Activated naive CD4-positive, alpha-beta T cell treated with anti-CD3 and anti-CD28 coated beads, Interleukin-2, amount 50 U/mL, for 72 hours (primary cell): ENCODE measurements at regions not wholly inside any gene's neighbourhood (a gene's known extent, or its start where the extent isn't known, plus 50 kb on each side); places are given as distances from the start of the nearest gene placed in this dataset.

ENCODE experiments used
- ATAC-seq, 2 donors: fragments of 150-1000 bp; cut with Tn5 transposase; 2 replicates each; pipeline ENCODE4 v1.10.0; 2021; ENCODE audit warnings: mild to moderate bottlenecking in 2 of 2, moderate library complexity in 2 of 2
- DNase-seq, 2 donors: peaks; one replicate each; pipeline ENCODE4 v3.0.0; 2021 to 2022; ENCODE audit warnings: low spot score in 2 of 2
- H3K27ac Mint-ChIP-seq, 2 donors: one replicate each; pipeline ENCODE4 v1.8.0; 2022; ENCODE audit warnings: mild to moderate bottlenecking in 2 of 2, mixed read lengths in 2 of 2
- H3K36me3 Mint-ChIP-seq, 2 donors: one replicate each; pipeline ENCODE4 v1.8.0; 2022; ENCODE audit warnings: mixed read lengths in 2 of 2
- H3K9me3 Mint-ChIP-seq, 2 donors: one replicate each; pipeline ENCODE4 v1.8.0; 2022; ENCODE audit warnings: mixed read lengths in 2 of 2

DNA sequence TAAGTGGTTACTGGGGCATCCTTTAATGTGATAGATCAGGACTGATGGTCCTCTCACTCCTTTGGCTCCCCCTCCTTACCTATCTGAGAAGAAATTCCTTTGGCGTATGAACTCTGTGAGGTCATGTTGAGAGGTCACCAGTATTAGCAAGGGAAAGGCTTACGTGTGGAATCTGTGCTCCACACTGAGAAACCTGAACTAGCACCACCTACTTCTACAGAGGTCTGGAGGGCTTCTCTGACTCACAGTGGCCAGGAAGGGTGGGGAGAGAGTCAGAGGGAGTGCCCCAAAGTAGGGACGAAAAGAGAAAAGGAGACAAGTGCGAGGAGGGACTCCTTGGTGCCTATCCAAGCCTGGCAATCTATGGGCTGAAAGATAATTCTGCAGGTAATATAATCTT lies 348.6 kb downstream of the TNS1 start:
- ATAC-seq (no peak), DNase-seq (no peak)
- no peaks in the 10 kb centered on the region for H3K9me3 Mint-ChIP-seq
- H3K36me3 Mint-ChIP-seq = no peaks in the 10 kb centered on the region
- no peak overlapping the region for H3K27ac Mint-ChIP-seq

DNA sequence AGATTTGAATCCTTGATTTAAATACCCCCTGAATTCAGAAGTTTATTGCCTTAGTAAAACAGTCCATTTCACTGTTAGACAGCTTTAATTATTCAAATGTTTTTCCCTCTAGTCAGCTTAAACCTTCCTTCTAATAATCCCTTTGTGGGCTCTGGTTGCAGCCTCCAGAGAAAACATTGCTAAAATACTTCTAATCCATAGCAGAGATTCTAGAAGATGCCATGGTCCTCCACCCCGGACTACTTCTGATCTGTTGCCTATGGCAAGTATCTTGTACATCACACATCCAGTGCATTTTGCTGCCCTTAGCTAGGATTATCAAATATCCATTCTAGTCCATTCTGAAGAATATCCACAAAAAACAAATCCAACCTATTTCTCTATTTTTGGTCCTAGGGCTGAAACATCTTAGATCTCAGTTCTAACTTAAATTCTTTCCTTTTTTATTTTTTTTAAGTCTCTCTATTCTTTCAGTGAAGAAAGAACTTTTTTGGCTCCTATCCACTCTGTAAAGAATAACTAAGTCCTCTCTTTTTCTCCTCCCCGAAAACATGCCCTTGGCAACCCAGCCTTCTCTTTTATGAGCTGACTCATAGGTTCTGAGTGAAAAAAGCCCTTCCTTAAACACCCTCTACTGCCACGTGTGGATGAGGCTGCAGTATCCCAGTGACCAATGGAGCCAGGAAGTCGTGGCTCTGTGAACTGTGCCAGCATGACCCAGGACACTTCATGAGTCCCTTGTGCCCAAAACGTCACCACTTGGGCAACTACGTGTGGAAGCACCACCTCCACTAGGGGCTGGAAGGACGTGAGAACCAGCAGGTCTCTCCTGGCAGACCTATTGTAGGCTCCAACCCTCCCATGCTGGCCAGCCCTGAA lies 349.8 kb downstream of the TNS1 start:
- no peaks in the 10 kb centered on the region for H3K36me3 Mint-ChIP-seq
- DNase-seq (no peak), ATAC-seq (peak in 1 of 2 donors; percentile 26)
- H3K27ac Mint-ChIP-seq = no peak overlapping the region
- no peaks in the 10 kb centered on the region for H3K9me3 Mint-ChIP-seq

DNA sequence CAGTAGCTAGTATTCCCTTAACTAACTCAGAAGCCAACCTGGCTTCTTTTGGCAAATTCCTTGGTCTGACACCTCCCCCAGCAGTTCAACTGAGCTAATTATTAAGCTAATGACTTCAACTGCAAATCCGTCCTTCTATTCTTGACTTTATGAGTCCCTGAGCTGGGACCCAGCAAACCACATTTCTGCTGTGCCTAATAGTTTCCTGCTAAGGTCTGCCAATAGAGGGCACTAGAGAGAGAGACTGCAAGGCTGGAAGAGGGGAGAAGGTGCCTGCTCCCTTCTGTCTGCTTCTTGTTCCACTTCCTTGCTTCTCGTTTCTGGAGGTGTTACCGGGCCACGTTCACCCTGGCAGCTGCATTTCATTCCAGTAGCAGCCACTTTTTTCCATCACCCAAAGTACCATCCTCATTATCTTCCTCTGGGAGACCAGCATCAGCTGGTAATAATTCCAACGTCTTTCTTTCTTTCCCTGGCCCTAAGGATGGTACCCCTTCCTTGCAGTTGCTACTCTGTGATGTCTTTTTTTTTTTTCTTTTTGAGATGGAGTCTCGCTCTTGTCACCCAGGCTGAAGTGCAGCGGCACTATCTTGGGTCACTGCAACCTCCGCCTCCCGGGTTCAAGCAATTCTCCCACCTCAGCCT lies 352.0 kb downstream of the TNS1 start:
- Mint-ChIP-seq H3K9me3 (no peaks in the 10 kb centered on the region), H3K27ac (no peak overlapping the region), H3K36me3 (no peaks in the 10 kb centered on the region)
- DNase-seq (peak in 1 of 2 donors; percentile 40), ATAC-seq (peak; percentile 51 to 67)

GRCh38 chr2:217650229-217650628 lies 352.6 kb downstream of the TNS1 start:
- ATAC-seq = no peak
- DNase-seq = no peak
- Mint-ChIP-seq H3K27ac (no peak overlapping the region), H3K36me3 (no peaks in the 10 kb centered on the region), H3K9me3 (no peaks in the 10 kb centered on the region)

- H3K9me3 Mint-ChIP-seq = no peaks in the 10 kb centered on the region
- H3K36me3 Mint-ChIP-seq = no peaks in the 10 kb centered on the region
- no peak overlapping the region for H3K27ac Mint-ChIP-seq
- no peak for DNase-seq
- ATAC-seq = no peak
These were observed 354.9 kb downstream of the TNS1 start for GRCh38 chr2:217647925-217648324.

DNA sequence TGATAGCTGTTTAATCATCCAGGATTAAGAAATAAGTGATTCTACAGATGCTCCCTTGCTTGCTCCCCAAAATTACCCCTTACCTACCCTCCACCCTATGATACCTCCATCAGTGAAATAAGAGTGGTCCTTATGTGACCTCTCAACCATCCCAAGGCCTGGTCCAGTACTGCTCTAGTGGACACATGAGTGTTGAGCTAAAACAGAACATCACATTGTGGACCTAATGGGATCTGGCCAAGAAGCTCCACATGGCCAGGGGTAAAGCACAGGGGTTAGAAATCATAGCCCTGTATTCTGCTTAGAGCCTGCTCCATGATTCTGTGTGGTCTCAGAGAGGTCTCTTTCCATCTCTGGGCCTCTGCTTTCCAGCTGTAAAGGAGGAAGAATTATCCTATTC lies 355.6 kb downstream of the TNS1 start:
- DNase-seq (no peak), ATAC-seq (no peak)
- Mint-ChIP-seq H3K36me3 (no peaks in the 10 kb centered on the region), H3K27ac (peak overlapping the region in 1 of 2 donors; percentile 5), H3K9me3 (no peaks in the 10 kb centered on the region)

DNA sequence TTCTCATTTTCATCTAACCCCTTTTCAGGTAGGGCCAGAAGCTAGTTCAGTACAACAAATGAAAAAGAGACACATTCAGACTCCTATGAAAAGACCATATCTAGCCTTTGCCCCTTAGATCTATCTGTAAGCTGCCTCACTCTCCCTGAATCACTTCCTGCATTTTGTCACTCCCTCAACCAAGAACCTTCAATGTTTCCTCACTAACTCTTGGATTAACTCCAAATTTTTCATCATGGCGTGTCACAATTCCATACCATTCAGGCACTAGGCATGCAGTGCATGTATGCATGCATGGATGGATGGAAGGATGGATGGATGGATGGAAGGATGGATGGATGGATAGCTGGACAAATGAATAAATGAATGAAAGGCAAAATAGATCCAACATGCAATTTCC lies 356.9 kb downstream of the TNS1 start:
- DNase-seq (no peak), ATAC-seq (no peak)
- Mint-ChIP-seq H3K9me3 (no peaks in the 10 kb centered on the region), H3K27ac (no peak overlapping the region), H3K36me3 (peaks cover 0 to 5% of the 10 kb centered on the region in 2 donors)

DNA sequence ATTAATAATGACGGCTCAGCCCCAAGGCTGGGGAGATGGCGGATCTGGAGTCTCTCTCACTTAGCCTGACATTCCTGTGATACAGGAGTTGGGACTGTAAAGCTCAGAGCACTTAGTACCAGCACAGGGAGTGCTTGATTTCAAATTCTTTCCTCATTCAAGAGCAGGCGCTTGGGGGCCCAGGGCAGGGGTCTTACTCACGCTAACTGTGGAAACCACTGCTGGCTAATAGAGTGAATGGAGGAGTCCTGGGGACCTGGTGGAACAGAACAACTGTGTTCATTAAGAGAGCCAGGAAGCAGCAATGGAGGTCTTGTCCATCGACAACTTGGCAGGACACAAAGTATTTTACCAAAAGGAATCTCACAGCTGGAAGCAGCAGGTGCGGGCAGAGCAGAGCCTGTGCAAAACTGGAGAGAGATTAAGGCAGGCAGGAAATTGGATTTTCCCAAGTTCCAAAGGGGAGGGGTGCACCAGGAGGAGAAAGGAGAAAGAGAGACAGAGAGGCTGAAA lies 358.9 kb downstream of the TNS1 start:
- H3K27ac Mint-ChIP-seq = no peak overlapping the region
- H3K36me3 Mint-ChIP-seq = peaks cover 0 to 5% of the 10 kb centered on the region in 2 donors
- ATAC-seq (no peak), DNase-seq (no peak)
- H3K9me3 Mint-ChIP-seq = no peaks in the 10 kb centered on the region

DNA sequence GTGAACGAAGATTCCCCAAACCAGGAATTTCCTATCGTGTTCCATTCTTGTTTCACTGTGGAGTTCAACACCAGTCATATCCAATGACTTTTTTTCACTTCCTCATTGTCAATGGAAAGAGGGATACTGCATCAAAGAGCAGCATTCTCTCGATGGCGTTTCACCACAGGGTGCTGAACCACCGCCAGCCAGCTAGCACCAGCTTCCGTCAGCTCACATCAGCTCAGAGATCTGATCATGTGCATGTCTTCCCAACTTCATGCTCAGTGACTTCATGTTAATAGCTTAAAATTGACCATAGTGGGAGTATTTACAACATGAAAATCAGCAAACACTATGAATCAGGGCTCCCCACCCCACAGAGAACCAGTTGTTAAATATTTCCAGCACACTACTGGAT lies 359.9 kb downstream of the TNS1 start:
- no peak for DNase-seq
- Mint-ChIP-seq H3K36me3 (peaks cover 0 to 5% of the 10 kb centered on the region in 2 donors), H3K9me3 (no peaks in the 10 kb centered on the region)

GRCh38 chr2:217641960-217642359 lies 360.8 kb downstream of the TNS1 start:
- no peaks in the 10 kb centered on the region for H3K9me3 Mint-ChIP-seq
- H3K27ac Mint-ChIP-seq = no peak overlapping the region
- no peak for DNase-seq
- peaks cover 0 to 5% of the 10 kb centered on the region in 2 donors for H3K36me3 Mint-ChIP-seq
- no peak for ATAC-seq

More for the DNA sequence above, 359.9 kb downstream of the TNS1 start:
- H3K27ac Mint-ChIP-seq = no peak overlapping the region
- no peak for ATAC-seq

GRCh38 chr2:217639481-217639880 lies 363.3 kb downstream of the TNS1 start:
- Mint-ChIP-seq H3K36me3 (peaks cover 0 to 5% of the 10 kb centered on the region in 2 donors), H3K9me3 (no peaks in the 10 kb centered on the region), H3K27ac (no peak overlapping the region)
- ATAC-seq = no peak
- no peak for DNase-seq

DNA sequence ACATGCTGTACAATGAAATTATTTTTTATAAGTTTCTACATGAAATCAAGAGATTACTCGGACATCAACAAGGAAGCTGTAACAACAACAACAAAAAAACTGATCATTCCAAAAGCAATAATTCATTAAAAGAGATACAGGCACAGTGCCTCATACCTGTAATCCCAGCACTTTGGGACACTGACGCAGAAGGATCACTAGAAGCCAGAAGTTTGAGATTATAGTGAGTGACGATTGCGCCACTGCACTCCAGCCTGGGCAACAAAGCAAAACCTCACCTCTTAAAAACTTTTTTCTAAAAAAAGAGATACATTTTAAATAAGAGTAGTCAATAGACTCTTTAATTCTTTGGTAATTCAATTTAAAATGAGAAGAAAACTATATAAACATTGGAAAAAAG lies 364.3 kb downstream of the TNS1 start:
- Mint-ChIP-seq H3K27ac (no peak overlapping the region), H3K9me3 (no peaks in the 10 kb centered on the region), H3K36me3 (peaks cover 0 to 5% of the 10 kb centered on the region in 2 donors)
- DNase-seq (no peak), ATAC-seq (no peak)

DNA sequence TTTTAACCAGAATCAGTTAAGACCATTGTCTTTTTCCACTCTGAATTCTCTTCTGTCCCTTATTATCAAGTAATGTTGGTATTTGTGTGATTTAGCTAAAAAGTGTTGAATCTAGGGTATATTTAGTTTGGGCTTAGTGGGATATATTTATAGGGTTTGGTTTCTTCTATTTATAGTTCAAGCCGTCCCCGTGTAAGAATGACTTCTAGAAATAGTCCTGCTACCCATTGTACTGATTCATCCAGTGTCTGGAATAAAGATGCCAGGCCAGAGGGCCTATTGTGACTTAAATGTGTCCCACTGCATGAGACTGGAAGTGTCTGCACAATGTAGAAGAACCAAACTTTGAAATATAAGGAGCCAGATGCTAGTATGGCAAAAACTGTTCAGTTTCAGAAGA lies 364.8 kb downstream of the TNS1 start:
- H3K9me3 Mint-ChIP-seq = no peaks in the 10 kb centered on the region
- peaks cover 0 to 5% of the 10 kb centered on the region in 2 donors for H3K36me3 Mint-ChIP-seq
- ATAC-seq (no peak), DNase-seq (no peak)
- H3K27ac Mint-ChIP-seq = no peak overlapping the region

- DNase-seq (no peak), ATAC-seq (no peak)
- H3K9me3 Mint-ChIP-seq = no peaks in the 10 kb centered on the region
- no peak overlapping the region for H3K27ac Mint-ChIP-seq
- H3K36me3 Mint-ChIP-seq = peaks cover 0 to 5% of the 10 kb centered on the region in 2 donors
These were observed 365.7 kb downstream of the TNS1 start for GRCh38 chr2:217636991-217637561.

GRCh38 chr2:217636578-217636977 lies 366.2 kb downstream of the TNS1 start:
- DNase-seq (no peak), ATAC-seq (no peak)
- no peak overlapping the region for H3K27ac Mint-ChIP-seq
- no peaks in the 10 kb centered on the region for H3K9me3 Mint-ChIP-seq
- peaks cover 0 to 3% of the 10 kb centered on the region in 2 donors for H3K36me3 Mint-ChIP-seq

GRCh38 chr2:217634871-217635270 lies 367.9 kb downstream of the TNS1 start:
- no peaks in the 10 kb centered on the region for H3K36me3 Mint-ChIP-seq
- H3K27ac Mint-ChIP-seq = no peak overlapping the region
- ATAC-seq (no peak), DNase-seq (no peak)
- no peaks in the 10 kb centered on the region for H3K9me3 Mint-ChIP-seq

DNA sequence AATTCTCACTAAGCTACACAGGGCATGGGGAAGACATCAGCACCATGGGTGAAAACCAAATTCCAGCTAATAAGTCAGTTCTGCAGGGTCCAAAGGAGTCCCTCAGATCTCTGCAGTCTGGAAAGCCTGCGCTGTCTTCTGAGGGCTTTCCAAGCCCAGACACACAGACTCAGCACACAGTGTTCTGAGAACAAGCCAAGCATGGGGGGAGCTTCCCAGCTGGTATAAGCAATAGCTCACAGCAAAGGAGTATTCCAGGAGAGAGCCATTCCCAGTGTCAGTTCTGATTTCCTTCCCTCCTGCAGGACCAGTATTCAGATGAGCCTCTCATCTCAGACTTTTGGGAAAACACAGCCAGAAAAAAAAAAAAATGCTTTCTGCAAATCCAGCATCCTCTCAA lies 370.8 kb downstream of the TNS1 start:
- DNase-seq = no peak
- H3K27ac Mint-ChIP-seq = no peak overlapping the region

More for the DNA sequence above, 370.8 kb downstream of the TNS1 start:
- H3K36me3 Mint-ChIP-seq = no peaks in the 10 kb centered on the region
- no peaks in the 10 kb centered on the region for H3K9me3 Mint-ChIP-seq
- no peak for ATAC-seq
